Neural cell (in vitro differentiated cells): ENCODE measurements at regions not wholly inside any gene's neighbourhood (a gene's known extent, or its start where the extent isn't known, plus 50 kb on each side); places are given as distances from the start of the nearest gene placed in this dataset.

Experiments
- TF ChIP-seq, protein P1 (sequence below): IDR thresholded peaks from 2 replicates; pipeline ENCODE4 v1.6.1; 2012; ENCODE audit warnings: borderline replicate concordance
- TF ChIP-seq, protein P2 (sequence below): fragments of 450-650 bp; IDR thresholded peaks from 2 replicates; pipeline ENCODE4 v1.5.1; 2014; ENCODE audit warnings: antibody characterized with exemption, mild to moderate bottlenecking, moderate library complexity; ENCODE audit not compliant: poor library complexity, severe bottlenecking

DNA sequence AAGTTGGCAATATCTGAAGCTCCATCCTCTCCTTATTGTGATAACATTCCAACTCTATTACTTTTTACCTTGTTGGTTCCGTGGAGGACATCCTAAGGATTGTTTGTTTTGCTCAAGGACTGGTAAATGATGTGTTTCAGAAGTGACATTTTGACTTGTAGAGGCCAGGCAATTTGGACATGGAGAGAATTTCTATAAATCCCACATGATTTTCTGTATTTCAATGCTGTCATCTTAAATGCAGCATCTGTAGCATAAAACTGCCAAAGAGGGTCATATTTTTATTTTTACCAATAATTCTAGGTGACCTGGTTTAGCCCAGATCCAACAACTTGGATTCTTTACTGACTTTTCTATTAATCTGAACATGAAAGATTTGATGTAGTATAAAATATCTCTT, 328.4 kb downstream of the BMP4 start:
- TF ChIP-seq, protein P1, sequence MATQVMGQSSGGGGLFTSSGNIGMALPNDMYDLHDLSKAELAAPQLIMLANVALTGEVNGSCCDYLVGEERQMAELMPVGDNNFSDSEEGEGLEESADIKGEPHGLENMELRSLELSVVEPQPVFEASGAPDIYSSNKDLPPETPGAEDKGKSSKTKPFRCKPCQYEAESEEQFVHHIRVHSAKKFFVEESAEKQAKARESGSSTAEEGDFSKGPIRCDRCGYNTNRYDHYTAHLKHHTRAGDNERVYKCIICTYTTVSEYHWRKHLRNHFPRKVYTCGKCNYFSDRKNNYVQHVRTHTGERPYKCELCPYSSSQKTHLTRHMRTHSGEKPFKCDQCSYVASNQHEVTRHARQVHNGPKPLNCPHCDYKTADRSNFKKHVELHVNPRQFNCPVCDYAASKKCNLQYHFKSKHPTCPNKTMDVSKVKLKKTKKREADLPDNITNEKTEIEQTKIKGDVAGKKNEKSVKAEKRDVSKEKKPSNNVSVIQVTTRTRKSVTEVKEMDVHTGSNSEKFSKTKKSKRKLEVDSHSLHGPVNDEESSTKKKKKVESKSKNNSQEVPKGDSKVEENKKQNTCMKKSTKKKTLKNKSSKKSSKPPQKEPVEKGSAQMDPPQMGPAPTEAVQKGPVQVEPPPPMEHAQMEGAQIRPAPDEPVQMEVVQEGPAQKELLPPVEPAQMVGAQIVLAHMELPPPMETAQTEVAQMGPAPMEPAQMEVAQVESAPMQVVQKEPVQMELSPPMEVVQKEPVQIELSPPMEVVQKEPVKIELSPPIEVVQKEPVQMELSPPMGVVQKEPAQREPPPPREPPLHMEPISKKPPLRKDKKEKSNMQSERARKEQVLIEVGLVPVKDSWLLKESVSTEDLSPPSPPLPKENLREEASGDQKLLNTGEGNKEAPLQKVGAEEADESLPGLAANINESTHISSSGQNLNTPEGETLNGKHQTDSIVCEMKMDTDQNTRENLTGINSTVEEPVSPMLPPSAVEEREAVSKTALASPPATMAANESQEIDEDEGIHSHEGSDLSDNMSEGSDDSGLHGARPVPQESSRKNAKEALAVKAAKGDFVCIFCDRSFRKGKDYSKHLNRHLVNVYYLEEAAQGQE = no peak
- TF ChIP-seq, protein P2, sequence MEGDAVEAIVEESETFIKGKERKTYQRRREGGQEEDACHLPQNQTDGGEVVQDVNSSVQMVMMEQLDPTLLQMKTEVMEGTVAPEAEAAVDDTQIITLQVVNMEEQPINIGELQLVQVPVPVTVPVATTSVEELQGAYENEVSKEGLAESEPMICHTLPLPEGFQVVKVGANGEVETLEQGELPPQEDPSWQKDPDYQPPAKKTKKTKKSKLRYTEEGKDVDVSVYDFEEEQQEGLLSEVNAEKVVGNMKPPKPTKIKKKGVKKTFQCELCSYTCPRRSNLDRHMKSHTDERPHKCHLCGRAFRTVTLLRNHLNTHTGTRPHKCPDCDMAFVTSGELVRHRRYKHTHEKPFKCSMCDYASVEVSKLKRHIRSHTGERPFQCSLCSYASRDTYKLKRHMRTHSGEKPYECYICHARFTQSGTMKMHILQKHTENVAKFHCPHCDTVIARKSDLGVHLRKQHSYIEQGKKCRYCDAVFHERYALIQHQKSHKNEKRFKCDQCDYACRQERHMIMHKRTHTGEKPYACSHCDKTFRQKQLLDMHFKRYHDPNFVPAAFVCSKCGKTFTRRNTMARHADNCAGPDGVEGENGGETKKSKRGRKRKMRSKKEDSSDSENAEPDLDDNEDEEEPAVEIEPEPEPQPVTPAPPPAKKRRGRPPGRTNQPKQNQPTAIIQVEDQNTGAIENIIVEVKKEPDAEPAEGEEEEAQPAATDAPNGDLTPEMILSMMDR = no peak
